Ramos (cell line): ENCODE measurements at regions not wholly inside any gene's neighbourhood (a gene's known extent, or its start where the extent isn't known, plus 50 kb on each side); places are given as distances from the start of the nearest gene placed in this dataset.

ENCODE experiments used
- in situ Hi-C: fragments of 300-500 bp; cut with MboI; formaldehyde crosslinking; loops from one replicate; pipeline ENCODE4 v1.14.3; 2022; ENCODE audit warnings: low sequenced_read_pairs; ENCODE audit not compliant: unreplicated experiment

GRCh38 chr3:105039004-105039403, 327.7 kb upstream of the ALCAM start:
- in situ Hi-C loops = no loop called here

GRCh38 chr3:105040026-105040622, 326.6 kb upstream of the ALCAM start:
- in situ Hi-C loops = no loop called here

DNA sequence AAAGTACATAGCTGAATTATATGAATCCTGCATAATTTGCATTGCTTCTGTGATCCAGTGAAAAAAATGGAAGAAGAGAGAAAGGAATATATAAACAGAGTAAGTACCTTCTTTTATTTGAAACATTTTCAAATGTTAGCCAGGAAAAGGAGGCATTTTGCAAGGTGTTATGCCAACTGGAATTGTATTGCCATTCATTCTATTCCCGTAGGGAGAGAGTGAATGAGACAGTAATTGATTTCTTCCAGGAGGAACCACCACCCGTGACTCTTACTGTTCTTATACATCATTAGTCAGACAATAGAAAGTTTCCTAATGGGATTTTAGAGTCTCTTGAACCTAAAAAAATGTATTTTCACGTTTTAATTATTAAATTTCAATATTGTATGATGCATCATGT, 324.1 kb upstream of the ALCAM start:
- in situ Hi-C loops = no loop called here

GRCh38 chr3:105051111-105051510, 315.6 kb upstream of the ALCAM start:
- in situ Hi-C loops = no loop called here

DNA sequence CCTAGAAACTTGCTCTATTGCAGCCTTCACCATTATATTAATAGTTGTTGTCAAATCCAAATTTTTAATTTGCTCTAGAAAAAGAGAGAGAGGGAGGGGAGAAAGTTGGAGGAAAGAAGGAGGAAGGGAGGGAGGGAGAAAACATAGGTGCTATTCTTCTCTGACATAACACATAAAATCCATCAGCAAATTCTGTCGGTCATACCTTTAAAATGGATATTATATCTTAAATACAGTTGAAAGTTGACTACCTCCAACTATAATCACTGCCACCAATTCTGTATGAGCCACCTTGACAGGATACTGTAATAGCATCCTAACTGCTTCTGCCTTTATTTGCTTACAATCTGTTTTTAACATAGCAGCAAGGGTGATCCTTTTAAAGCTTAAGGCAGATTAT, 314.7 kb upstream of the ALCAM start:
- in situ Hi-C loops = no loop called here

DNA sequence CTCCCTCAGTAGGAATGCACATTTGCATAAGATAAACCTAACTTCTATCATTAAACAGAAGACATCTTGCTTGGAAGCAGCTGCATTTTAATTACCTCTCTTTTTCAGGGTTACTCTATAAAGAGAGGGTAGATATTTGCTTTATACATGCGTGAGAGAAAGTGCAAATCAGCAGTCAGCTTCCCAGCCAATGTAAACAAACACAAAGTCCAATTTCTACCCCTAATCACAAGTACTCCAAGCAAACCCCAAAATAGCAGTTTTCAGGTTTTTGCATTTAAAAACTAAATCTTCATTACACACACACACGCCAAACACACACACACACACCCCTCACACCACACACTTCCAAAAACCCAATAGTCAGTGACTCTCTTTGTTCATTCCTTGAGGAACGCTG, 303.9 kb upstream of the ALCAM start:
- in situ Hi-C loops = no loop called here

DNA sequence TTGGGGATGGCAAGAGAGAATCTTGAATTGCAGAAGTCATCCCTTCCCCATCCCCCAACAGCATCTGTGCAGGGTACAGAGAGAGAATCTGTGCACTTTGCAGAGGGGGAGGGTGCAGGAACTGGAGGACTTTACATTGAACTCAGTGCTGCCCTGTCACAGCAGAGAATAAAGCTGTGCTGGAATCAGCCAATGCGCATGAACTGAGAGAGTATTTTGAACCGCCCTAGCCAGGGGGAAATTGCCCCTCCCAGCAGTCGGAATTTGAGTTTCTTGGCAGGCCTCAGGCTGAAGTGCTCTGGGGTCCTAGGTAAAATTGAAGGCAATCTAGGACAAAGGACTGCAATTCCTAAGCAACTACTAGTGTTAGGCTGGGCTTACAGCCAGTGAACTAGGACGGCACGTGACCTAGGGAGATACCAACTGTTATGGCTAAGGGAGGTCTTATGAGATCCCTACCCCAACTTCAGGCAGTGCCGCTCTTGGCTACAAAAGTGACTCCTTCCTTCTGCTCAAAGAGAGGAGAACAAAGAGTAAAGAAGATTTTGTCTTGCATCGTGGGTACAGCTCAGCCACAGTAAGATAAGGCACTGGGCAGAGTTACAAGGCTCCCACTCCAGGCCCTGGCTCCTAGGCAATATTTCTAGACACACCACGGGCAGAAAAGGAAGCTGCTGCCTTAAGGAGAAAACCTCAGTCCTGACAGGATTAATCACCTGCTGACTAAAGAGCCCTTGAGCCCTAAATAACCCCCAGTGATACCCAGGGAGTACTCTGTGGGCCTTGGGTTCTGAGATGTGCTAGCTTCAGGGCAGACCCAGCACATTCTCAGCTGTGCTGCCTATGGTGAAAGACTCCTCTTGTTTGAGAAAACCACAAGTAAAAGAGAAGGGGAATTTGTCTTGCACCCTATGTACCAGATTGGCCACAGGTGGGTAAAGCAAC, 300.5 kb upstream of the ALCAM start:
- in situ Hi-C loops = no loop called here

DNA sequence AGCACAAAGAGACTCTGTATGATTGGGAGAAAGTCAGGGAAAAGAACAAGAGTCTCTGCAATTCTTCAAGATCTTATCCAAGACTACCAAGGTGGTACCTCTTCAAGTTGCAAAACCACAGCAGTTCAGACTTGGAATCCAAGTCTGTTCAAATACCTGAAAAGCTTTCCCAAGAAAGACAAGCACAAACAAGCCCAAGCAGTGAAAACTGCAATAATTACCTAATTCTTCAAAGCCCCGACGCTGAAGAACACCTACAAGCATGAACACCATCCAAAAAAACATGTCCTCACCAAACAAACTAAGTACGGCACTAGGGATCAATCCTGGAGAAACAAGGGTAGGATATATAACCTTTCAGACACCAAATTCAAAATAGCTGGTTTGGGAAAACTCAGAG, 299.3 kb upstream of the ALCAM start:
- in situ Hi-C loops = no loop called here

DNA sequence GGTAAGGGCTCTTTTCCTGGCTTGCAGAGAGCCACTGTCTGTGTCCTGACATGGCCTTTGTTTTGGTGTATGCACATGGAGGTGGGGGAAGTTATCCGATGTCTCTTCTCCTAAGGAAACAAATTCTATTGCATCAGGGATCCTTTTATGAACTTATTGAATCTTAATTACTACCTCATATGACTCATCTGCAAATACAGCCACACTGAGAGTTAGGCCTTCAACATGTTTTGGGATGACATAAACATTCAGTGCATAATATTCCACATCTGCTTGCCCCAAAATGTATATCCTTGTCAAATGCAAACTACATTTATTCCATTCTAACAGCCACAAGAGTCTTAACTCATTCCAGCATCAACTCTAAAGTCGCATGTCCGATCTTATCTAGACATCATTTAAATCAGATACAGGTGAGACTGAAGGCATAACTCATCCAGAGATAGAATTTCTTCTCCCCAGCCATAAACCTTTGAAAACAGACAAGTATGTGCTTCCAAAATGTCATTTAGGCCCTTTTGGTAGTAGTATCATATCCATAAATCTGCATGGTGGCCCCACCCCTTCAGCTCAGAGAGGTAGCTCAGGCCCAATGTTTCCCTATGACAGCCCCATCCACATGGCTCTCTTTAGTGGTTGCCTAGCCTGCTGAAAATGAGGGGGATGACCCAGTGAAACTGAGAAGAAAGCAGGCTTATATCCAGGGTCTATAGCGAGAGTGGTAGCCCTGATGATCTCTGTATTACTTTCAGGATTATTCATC, 289.5 kb upstream of the ALCAM start:
- in situ Hi-C loops = no loop called here

DNA sequence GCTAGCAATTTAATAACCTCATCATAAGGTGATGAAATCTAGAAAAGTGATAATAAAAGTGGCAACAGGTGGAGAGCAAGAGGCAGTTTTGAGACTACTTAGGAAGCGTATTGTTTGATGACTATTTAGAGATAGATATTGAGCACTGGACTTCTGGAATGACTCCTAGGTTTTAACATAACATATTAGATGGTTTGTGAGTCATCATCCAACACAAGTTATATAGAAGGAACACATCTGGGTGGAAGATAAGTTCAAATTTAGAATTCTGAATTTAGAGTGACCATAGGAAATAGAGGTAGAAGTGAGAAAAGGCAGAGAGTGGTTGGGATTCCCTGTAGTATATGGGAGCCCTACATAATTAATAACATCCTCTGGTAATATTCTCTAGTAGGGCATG, 282.8 kb upstream of the ALCAM start:
- in situ Hi-C loops = no loop called here

DNA sequence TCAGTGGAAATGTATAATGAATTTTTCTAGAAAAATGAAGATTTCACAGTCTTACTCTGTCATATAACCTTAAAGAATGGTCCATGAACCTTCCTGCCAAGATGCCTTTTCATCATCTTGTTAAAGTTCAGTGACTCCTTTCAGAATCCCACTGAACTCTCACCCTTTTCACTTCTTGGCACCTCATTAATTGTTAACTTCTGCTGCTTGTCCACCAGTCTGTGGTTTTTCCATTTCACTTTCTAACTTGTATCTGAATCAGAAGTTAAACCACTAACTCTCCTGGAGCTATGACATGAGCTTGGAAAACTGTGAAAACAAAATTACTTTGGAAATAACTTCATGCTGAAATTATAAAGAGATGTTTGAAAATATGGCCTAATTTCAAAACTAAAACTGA, 281.2 kb upstream of the ALCAM start:
- in situ Hi-C loops = no loop called here

- in situ Hi-C loops = no loop called here
Measured at GRCh38 chr3:105093371-105094252, 273.1 kb upstream of the ALCAM start.

GRCh38 chr3:105094588-105094987, 272.1 kb upstream of the ALCAM start:
- in situ Hi-C loops = no loop called here

DNA sequence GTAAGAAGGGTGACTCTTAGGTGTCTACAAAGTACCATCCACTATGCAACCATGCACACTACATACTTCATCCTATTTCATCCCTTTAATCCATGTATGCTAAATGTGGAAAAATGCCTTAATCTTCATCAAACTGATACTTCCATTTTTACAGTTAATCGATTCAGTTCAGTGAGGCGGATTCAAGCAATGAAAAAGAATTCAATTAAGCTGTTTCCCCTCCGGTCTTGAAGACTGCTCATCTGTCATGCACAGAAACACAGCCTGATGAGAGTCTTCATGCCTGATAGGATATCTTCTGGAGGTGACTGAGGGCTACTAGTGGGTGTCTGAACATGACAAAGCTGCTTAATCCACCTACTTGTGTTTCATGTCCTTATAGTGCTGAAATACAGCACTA, 270.6 kb upstream of the ALCAM start:
- in situ Hi-C loops = no loop called here

- in situ Hi-C loops = no loop called here
Measured at GRCh38 chr3:105101603-105102002, 265.1 kb upstream of the ALCAM start.

DNA sequence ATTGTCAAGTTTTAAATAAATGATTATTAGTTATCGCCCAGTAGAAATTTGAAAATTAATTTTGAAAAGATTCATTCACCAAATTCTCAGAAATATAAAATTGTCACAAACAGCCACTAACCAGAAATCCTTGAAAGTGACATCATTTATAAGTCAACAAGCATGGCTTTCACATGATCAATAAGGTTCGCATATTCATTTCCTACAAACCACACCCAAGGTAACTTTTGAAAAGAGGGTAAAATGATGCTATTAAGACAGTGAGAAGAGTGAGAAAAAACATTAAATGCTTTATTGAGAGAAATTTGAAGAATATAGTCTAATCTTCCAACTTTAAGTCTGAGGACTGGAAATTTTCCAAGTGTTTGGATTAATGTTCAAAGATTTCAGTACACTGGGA, 263.6 kb upstream of the ALCAM start:
- in situ Hi-C loops = no loop called here

GRCh38 chr3:105108823-105109222, 257.9 kb upstream of the ALCAM start:
- in situ Hi-C loops = no loop called here

DNA sequence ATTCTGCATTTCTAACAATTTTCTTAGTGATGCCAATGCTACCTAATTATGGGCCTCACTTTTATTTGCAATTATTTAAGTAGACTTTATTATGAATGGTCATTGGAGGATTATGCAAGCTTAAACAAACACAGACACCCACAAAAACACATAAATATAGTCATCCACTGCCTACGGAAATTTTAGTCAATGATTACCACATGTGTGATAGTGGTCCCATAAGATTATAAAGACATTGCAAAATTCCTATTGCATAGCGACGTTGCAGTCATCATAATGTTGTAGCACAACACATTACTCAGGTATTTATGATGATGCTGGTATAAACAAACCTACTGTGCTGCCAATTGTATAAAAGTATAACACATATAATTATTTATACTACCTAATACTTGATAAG, 247.8 kb upstream of the ALCAM start:
- in situ Hi-C loops = no loop called here

GRCh38 chr3:105119801-105120340, 246.8 kb upstream of the ALCAM start:
- in situ Hi-C loops = no loop called here

DNA sequence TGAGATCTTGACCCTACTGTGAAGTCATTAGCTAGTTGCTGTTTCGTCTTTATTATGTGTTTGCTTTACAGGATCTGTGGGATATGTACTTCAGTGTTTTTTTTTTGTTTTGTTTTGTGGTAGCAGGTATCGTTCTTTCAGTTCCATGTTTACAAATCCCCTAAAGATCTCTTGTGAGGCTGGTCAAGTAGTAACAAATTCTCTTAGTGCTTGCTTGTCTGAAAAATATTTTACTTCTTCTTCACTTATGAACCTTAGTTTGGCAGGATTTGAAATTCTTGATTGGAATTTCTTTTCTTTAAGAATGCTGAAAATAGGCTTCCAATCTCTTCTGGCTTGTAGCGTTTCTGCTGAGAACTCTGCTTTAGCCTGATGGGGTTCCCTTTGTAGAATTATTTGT, 235.8 kb upstream of the ALCAM start:
- in situ Hi-C loops = no loop called here
